ENCODE measurements at regions not wholly inside any gene's neighbourhood (a gene's known extent, or its start where the extent isn't known, plus 50 kb on each side); places are given as distances from the start of the nearest gene placed in this dataset.

- Histone ChIP-seq H3K4me1 (ENCODE audit: control insufficient read depth in 1 of 2, insufficient read depth in 2 of 2, low read length in 2 of 2) (no peaks in the 10 kb centered on the region), H3K36me3 (ENCODE audit: control insufficient read depth in 1 of 2, insufficient read depth in 2 of 2, low read length in 2 of 2) (no peaks in the 10 kb centered on the region), H4K20me1 (ENCODE audit: insufficient read depth) (no peaks in the 10 kb centered on the region), H3K9ac (ENCODE audit: low read length) (no peak overlapping the region), H2AFZ (ENCODE audit: low read depth, low read length, poor library complexity, severe bottlenecking) (no peak overlapping the region), H3K27ac (ENCODE audit: low read depth, low read length) (no peak overlapping the region), H3K9me2 (ENCODE audit: insufficient read depth) (no peaks in the 10 kb centered on the region), H3K9me3 (ENCODE audit: control insufficient read depth in 1 of 2, insufficient read depth in 1 of 2, low read depth in 1 of 2, low read length in 2 of 2) (no peaks in the 10 kb centered on the region), H3K4me2 (ENCODE audit: low read length) (no peak overlapping the region), H3K4me3 (replicated peaks in 1 of 2; ENCODE audit: low read depth in 1 of 2, low read length in 2 of 2) (no peak overlapping the region), H3K79me2 (ENCODE audit: insufficient read depth, low read length) (no peaks in the 10 kb centered on the region), H3K27me3 (ENCODE audit: insufficient read depth, low read length) (no peaks in the 10 kb centered on the region)
- CTCF ChIA-PET, result no interaction called here
- POLR2A ChIA-PET, result no interaction called here
- intact Hi-C loops (cut with micrococcal nuclease), result no loop called here
- no peak for DNase-seq (ENCODE audit: low read depth, low spot score)
- no peak for ATAC-seq
- TF ChIP-seq EZH2phosphoT487 (IDR thresholded peaks at IDR 0.05; ENCODE audit: borderline replicate concordance), result no peak
- TF ChIP-seq TCF7L2 (IDR thresholded peaks at IDR 0.05; ENCODE audit: borderline replicate concordance, extremely low read depth, insufficient read depth, insufficient read length), result no peak
- no peak for TF ChIP-seq ZNF274 (IDR thresholded peaks at IDR 0.05; ENCODE audit: low read depth, low read length)
- TF ChIP-seq SRF (IDR thresholded peaks at IDR 0.05; ENCODE audit: low read depth), result no peak
- TF ChIP-seq POLR2A (IDR thresholded peaks at IDR 0.05; ENCODE audit: borderline replicate concordance, extremely low read depth, insufficient read depth, insufficient read length), result no peak
- no peak for TF ChIP-seq YY1 (IDR thresholded peaks at IDR 0.05; ENCODE audit: extremely low read depth, insufficient replicate concordance, low read depth, low read length)
- TF ChIP-seq MAX (IDR thresholded peaks at IDR 0.05), result no peak
- no peak for TF ChIP-seq RAD21 (IDR thresholded peaks at IDR 0.05; ENCODE audit: low read depth)
- RAD21 ChIA-PET (ENCODE audit: low non-redundant PET in 1 of 2, low total read pairs in 2 of 2, uncharacterized antibody in 2 of 2, unreplicated experiment in 2 of 2), result no interaction called here
- no TSS peak for BruUV-seq (replicated peaks)
These were observed 1630.1 kb upstream of the C9orf72 start for GRCh38 chr9:29203244-29203930.

- ATAC-seq (no peak), DNase-seq (ENCODE audit: low read depth, low spot score) (no peak)
- Histone ChIP-seq H3K4me2 (ENCODE audit: low read length) (no peak overlapping the region), H3K9me3 (ENCODE audit: control insufficient read depth in 1 of 2, insufficient read depth in 1 of 2, low read depth in 1 of 2, low read length in 2 of 2) (no peaks in the 10 kb centered on the region; a peak in 1 of 4 replicates), H4K20me1 (ENCODE audit: insufficient read depth) (no peaks in the 10 kb centered on the region), H3K27ac (ENCODE audit: low read depth, low read length) (no peak overlapping the region), H2AFZ (ENCODE audit: low read depth, low read length, poor library complexity, severe bottlenecking) (no peak overlapping the region), H3K4me1 (ENCODE audit: control insufficient read depth in 1 of 2, insufficient read depth in 2 of 2, low read length in 2 of 2) (no peaks in the 10 kb centered on the region), H3K27me3 (ENCODE audit: insufficient read depth, low read length) (no peaks in the 10 kb centered on the region), H3K36me3 (ENCODE audit: control insufficient read depth in 1 of 2, insufficient read depth in 2 of 2, low read length in 2 of 2) (no peaks in the 10 kb centered on the region), H3K4me3 (replicated peaks in 1 of 2; ENCODE audit: low read depth in 1 of 2, low read length in 2 of 2) (no peak overlapping the region), H3K79me2 (ENCODE audit: insufficient read depth, low read length) (no peaks in the 10 kb centered on the region), H3K9me2 (ENCODE audit: insufficient read depth) (no peaks in the 10 kb centered on the region), H3K9ac (ENCODE audit: low read length) (no peak overlapping the region)
- CTCF ChIA-PET, result no interaction called here
- intact Hi-C loops (cut with micrococcal nuclease), result no loop called here
- BruUV-seq (replicated peaks), result no TSS peak
- TF ChIP-seq ELF1 (IDR thresholded peaks at IDR 0.05; ENCODE audit: borderline replicate concordance, low read depth) (no peak), TCF7L2 (IDR thresholded peaks at IDR 0.05; ENCODE audit: borderline replicate concordance, extremely low read depth, insufficient read depth, insufficient read length) (no peak), POLR2AphosphoS5 (IDR thresholded peaks at IDR 0.05; ENCODE audit: low read depth, low read length) (no peak), CEBPB (IDR thresholded peaks at IDR 0.05; ENCODE audit: low read depth) (no peak), SP1 (IDR thresholded peaks at IDR 0.05; ENCODE audit: low read depth) (no peak), EGR1 (IDR thresholded peaks at IDR 0.05; ENCODE audit: low read depth) (no peak), ZNF274 (IDR thresholded peaks at IDR 0.05; ENCODE audit: low read depth, low read length) (no peak), ZFX (IDR thresholded peaks at IDR 0.05) (no peak), SIN3A (IDR thresholded peaks at IDR 0.05; ENCODE audit: low read depth) (no peak), RAD21 (IDR thresholded peaks at IDR 0.05; ENCODE audit: low read depth) (no peak), POLR2A (IDR thresholded peaks at IDR 0.05; ENCODE audit: borderline replicate concordance, extremely low read depth, insufficient read depth, insufficient read length) (no peak)
- RAD21 ChIA-PET (ENCODE audit: low non-redundant PET in 1 of 2, low total read pairs in 2 of 2, uncharacterized antibody in 2 of 2, unreplicated experiment in 2 of 2), result no interaction called here
- POLR2A ChIA-PET, result no interaction called here
These were observed 1635.4 kb upstream of the C9orf72 start for GRCh38 chr9:29208670-29209069.
